GM12864 (cell line): ENCODE measurements at regions not wholly inside any gene's neighbourhood (a gene's known extent, or its start where the extent isn't known, plus 50 kb on each side); places are given as distances from the start of the nearest gene placed in this dataset.

Experiments used
- DNase-seq: peaks from one replicate; pipeline ENCODE4 v3.0.0-alpha.2; 2011; ENCODE audit warnings: low read depth
- H3K4me3 ChIP-seq: 2 replicates; pipeline ENCODE4 v1.5.1; 2011; ENCODE audit warnings: mild to moderate bottlenecking, low read depth, low read length, control low read depth
- TF ChIP-seq, protein P1 (sequence below): IDR thresholded peaks from 2 replicates; pipeline ENCODE4 v1.5.1; 2011; ENCODE audit warnings: low read depth, mild to moderate bottlenecking, moderate library complexity, low read length, control low read depth, inconsistent platforms; ENCODE audit errors: missing control alignments

DNA sequence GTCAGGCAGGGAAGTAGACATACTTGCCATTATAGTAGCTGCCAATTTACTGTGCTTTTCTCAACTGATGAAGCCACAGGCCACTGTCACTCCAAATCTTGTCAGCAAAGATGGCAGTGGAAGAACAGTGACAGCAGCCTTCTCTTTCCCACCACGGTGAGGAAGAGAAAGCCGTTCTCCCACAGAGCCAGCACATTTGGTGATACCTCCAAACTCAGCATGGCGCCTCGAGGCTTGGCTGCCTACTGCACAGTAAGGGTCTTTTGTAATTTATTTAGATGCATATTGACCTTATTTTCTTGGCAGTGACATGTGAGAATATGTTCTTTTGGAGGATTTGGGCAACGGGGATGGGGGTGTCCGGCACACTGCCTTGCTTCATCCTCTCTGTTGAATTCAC is 117.2 kb upstream of the CDH20 start:
- H3K4me3 ChIP-seq, result no peak overlapping the region
- DNase-seq, result no peak
- TF ChIP-seq, protein P1, sequence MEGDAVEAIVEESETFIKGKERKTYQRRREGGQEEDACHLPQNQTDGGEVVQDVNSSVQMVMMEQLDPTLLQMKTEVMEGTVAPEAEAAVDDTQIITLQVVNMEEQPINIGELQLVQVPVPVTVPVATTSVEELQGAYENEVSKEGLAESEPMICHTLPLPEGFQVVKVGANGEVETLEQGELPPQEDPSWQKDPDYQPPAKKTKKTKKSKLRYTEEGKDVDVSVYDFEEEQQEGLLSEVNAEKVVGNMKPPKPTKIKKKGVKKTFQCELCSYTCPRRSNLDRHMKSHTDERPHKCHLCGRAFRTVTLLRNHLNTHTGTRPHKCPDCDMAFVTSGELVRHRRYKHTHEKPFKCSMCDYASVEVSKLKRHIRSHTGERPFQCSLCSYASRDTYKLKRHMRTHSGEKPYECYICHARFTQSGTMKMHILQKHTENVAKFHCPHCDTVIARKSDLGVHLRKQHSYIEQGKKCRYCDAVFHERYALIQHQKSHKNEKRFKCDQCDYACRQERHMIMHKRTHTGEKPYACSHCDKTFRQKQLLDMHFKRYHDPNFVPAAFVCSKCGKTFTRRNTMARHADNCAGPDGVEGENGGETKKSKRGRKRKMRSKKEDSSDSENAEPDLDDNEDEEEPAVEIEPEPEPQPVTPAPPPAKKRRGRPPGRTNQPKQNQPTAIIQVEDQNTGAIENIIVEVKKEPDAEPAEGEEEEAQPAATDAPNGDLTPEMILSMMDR, result no peak

DNA sequence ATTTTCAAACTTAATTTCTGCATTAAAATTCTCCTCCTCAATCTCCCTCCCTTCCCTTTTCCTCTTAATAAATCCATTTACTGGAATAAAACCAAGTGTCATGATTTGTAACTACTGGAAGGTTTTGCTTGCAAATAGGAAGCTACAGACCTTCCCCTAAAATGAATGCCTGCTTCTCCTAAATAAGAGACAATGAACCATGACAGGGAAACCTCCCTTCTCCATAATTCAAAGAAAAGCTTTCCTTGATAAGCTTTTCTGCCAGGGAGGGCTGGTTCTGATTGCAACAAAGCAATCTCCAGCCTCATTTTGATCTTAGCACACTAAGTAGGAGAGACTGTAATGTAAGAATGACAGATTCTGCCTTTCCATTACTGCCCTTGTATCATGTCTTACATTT is 111.0 kb upstream of the CDH20 start:
- DNase-seq, result no peak
- TF ChIP-seq, protein P1, result no peak
- no peak overlapping the region for H3K4me3 ChIP-seq

DNA sequence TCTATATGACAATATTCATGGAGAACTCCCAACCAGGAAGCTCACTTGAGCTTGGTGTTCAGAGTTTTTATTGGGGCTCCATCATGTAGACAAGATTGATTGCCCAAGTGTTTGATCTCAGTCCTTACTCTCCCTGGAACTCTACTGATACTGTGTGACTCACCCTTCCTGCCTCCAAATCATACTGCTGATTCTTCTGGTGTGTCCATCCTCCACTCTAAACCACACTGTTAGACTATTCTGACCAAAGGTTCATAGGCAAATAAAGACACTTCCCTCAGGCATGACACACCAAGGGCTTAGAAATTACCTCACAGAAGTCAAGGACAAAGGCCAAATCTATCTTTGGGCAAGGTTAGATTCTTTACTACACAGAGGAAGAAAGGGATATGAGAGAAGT is 107.9 kb upstream of the CDH20 start:
- TF ChIP-seq, protein P1, result no peak
- H3K4me3 ChIP-seq, result no peak overlapping the region
- no peak for DNase-seq

DNA sequence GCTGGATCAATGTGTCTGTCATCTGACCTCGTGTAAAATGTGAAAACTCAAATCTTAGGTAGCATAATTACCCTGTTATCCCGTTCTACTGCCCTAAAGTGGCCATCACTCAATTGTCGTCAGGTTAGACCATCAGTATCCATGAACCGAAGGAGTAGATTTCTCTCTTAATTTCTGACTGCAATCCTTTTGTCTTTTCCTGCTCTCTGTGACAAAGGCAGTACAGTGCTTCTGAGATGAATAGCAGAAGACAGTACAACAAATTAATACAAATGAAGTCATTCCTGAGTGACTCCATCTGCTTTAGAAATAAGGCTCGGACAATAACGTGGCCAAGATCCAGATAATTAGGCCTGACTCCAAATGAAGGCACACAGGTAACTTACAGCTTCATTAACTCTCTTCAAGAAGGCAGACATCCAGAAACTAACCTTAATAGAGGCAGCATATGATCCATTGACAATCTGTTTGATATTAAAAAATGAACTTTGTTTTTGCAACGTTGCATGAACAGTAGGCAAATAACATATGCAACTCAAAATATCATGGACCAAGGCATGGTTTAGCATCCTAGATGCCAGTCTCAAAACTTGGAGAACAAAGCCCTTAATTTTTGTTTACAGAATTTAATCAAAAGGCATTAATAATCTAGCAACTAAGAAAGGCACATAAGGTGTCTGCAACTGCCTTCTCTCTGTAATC is 96.7 kb upstream of the CDH20 start:
- no peak overlapping the region for H3K4me3 ChIP-seq
- no peak for DNase-seq
- TF ChIP-seq, protein P1, result no peak

DNA sequence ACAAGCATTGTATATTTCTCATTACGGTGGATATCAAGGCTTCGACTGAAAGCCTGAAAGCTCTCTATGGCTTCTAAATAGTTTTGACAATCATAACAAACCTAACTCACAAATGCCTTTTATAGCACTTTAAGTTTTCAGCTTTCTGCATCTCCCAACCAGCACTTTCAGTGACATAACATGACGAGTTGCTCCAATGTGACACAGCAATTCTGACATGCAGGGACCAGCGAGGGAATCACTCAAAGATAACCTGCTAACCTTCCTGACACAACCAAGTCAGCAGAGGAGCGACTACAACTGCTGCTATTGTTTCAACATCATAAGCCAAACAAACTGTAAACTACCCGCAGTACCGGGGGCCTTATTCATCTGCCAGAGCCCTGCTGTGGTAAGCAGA is 95.7 kb upstream of the CDH20 start:
- no peak for DNase-seq
- TF ChIP-seq, protein P1, result no peak
- H3K4me3 ChIP-seq, result no peak overlapping the region

DNA sequence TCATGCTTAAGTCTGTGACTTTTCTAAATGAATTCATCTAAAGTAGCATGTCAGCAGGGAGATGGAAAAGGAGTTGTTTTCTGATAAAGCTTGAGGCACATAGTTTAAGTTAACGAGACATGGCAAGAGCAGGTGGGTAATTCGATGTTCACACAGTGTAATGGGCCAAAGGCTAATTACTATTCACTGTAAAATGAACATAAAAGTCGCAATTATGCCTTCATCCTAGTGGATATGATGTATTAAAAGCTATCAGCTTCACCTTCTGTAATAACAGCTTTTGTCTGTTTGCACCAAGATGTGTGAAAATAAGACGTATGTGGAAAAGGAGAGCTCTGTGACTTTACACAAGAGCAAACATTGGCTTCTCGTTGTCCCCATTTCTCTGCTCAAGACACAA is 94.2 kb upstream of the CDH20 start:
- no peak overlapping the region for H3K4me3 ChIP-seq
- no peak for DNase-seq
- TF ChIP-seq, protein P1, result no peak

DNA sequence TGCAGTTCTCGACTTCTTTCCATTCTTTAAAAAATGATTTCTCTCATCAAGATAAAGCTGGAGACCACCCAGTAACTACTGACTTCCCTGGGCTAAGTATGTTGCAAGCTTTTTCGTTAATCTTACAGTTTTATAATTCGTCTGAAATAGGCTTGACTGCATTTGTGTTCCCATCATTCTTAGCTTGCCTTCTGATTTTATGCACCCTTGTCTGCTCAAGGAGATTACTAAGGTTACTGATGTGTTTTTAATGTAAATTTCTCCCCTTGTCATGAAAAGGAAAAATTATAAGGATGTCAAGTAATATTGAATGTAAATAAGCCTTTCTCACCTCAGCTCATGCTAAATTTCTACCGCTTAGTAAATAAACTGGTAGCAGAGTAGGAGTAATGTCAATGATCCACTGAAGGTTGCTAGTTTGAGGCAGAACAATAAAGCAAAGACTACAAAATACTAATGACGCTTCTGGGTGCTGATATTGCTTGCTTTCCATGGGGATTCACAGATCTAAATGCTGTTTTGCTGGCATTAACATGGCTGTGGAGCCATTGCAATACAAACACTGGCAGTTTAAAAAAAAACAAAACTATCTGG is 91.9 kb upstream of the CDH20 start:
- TF ChIP-seq, protein P1, result no peak
- DNase-seq, result no peak

More for the DNA sequence above, 91.9 kb upstream of the CDH20 start:
- no peak overlapping the region for H3K4me3 ChIP-seq
